ENCODE measurements at regions not wholly inside any gene's neighbourhood (a gene's known extent, or its start where the extent isn't known, plus 50 kb on each side); places are given as distances from the start of the nearest gene placed in this dataset.
A peak's percentile ranks its signal among the peaks of the same experiment; 100 is the strongest.

DNA sequence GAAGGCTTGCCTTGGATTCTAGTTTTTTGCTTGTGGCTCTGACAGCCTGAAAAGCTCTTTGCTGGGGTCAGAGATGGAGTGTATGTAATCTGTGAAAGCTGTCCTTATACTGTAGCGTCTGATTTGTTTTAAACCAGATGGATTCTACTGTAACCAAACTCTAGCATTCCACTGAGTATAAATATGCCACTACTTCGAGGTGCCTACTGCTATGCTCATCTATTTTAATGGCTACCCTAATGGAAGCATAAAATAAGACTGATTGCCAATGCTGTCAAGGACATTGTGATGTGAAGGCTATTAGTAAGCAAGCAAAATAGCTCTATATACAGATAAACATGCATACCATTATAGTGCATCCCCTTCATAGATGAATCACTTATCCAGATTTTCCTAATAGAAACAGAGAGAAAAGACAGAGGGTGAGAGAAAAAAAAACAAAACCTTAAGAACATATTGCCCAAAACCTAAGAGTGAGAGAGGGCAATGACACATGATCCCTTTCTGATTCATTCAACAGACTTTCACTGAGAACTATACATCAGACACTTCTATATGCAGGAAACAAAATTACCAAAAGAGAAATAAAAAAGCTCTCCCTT, 1025.8 kb upstream of the LCORL start:
- TF ChIP-seq, protein P1, sequence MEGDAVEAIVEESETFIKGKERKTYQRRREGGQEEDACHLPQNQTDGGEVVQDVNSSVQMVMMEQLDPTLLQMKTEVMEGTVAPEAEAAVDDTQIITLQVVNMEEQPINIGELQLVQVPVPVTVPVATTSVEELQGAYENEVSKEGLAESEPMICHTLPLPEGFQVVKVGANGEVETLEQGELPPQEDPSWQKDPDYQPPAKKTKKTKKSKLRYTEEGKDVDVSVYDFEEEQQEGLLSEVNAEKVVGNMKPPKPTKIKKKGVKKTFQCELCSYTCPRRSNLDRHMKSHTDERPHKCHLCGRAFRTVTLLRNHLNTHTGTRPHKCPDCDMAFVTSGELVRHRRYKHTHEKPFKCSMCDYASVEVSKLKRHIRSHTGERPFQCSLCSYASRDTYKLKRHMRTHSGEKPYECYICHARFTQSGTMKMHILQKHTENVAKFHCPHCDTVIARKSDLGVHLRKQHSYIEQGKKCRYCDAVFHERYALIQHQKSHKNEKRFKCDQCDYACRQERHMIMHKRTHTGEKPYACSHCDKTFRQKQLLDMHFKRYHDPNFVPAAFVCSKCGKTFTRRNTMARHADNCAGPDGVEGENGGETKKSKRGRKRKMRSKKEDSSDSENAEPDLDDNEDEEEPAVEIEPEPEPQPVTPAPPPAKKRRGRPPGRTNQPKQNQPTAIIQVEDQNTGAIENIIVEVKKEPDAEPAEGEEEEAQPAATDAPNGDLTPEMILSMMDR (conservative IDR thresholded peaks at IDR 0.05; ENCODE audit: control insufficient read depth, insufficient read depth, low read depth, low read length), result no peak
- DNase-seq (ENCODE audit: low read depth), result peak; percentile 20
- no peak overlapping the region for H3K4me3 ChIP-seq (ENCODE audit: control insufficient read depth, low read depth, low read length)

DNA sequence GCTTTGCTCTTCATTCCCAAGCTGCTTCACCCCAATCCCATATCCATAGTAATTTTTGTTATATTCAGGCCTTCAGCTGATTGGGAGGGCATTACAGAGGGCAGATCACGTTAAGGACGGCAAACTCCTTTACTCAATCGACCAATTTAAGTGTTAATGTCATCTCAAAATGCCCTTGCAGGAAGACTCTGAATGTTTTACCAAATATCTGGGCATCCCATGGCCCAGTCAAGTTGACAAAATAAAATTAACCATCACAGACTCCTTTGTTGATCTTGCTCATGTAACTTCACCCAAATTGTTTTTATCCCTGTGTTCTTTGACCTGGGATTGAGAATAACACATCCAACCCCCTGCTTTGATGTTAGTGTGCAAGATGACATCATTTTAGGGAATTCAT, 1018.3 kb upstream of the LCORL start:
- H3K4me3 ChIP-seq (ENCODE audit: control insufficient read depth, low read depth, low read length), result no peak overlapping the region
- TF ChIP-seq, protein P1 (conservative IDR thresholded peaks at IDR 0.05; ENCODE audit: control insufficient read depth, insufficient read depth, low read depth, low read length), result no peak
- DNase-seq (ENCODE audit: low read depth), result no peak

DNA sequence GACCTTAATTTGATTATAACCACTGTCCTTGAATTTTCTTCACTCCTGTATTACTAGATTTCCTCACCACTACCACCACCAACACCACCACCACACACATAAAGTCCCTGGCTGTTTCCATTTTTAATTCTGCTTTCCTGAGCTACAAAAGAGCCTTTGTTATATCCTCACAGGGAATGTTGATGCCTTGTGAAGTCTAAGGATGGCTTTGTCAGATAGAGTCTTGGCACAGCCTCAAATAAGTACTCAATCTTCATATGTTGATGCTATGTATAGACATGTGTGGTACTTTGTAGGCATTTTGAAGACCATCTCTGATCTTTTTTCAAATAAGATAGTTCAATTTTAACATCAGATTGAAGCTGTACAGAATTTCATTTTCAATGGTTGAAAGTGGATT, 1016.7 kb upstream of the LCORL start:
- no peak for DNase-seq (ENCODE audit: low read depth)
- H3K4me3 ChIP-seq (ENCODE audit: control insufficient read depth, low read depth, low read length), result no peak overlapping the region
- TF ChIP-seq, protein P1 (conservative IDR thresholded peaks at IDR 0.05; ENCODE audit: control insufficient read depth, insufficient read depth, low read depth, low read length), result no peak

DNA sequence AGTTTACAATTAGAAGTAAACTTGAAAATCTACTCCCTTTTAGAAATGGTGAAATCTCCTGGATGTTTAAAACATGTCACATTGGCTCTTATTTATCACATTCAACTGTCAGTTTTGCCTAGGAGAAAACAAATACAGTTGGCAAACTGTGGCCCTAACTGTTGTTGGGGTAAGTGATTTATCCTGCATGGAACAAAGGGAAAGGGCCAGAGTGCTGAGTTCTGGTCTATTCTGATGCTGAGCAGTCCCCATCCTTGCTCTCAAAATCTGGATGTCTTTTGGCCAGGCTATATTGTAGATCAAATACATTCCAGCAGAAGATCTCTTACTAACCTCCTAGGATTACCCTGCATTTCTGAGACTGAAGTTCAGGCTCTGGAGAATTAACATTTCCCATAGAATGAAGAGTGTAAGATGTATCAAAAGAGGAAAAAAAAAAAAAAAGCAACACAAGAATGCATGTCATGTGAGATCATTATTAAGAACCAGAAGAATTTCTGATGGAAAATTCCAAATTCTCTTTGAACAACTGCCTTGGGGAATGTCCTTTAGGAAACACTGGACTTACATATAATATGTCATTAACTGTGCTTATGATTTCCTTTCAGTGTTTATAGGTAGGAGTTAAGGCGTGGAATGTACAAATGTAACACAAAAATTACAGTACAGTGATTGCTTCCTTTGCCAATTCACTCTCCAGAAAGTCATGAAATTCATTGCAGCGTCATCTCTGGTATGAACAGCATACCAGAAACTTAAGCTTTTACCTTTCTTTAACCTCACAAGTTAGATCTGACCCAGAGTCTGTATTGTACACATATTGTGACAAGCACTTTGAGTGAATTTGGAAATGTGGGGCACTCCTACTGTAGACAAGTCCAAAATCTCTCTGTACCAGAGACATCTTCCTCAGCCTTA, 1012.5 kb upstream of the LCORL start:
- no peak for DNase-seq (ENCODE audit: low read depth)
- H3K4me3 ChIP-seq (ENCODE audit: control insufficient read depth, low read depth, low read length), result no peak overlapping the region
- TF ChIP-seq, protein P1 (conservative IDR thresholded peaks at IDR 0.05; ENCODE audit: control insufficient read depth, insufficient read depth, low read depth, low read length), result no peak

DNA sequence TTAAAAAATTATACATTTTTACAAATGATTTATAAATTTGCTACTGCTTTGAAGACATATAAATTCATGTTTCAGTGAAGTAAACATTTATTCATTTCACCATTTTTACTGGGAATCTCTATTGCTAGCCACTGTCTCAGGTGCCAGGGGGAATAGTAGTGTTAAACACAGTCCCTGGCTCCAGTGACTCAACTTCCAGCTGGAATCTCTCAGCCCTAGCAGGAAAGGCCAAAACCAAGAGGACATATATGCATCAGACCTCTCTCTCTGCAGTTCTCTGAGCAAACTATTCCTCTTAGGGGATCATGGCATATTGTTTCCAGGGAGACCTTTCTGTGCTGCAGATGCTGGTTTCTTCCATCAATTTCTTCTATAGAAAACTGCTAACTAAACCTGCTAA, 1009.0 kb upstream of the LCORL start:
- no peak overlapping the region for H3K4me3 ChIP-seq (ENCODE audit: control insufficient read depth, low read depth, low read length)
- TF ChIP-seq, protein P1 (conservative IDR thresholded peaks at IDR 0.05; ENCODE audit: control insufficient read depth, insufficient read depth, low read depth, low read length), result no peak
- DNase-seq (ENCODE audit: low read depth), result no peak

DNA sequence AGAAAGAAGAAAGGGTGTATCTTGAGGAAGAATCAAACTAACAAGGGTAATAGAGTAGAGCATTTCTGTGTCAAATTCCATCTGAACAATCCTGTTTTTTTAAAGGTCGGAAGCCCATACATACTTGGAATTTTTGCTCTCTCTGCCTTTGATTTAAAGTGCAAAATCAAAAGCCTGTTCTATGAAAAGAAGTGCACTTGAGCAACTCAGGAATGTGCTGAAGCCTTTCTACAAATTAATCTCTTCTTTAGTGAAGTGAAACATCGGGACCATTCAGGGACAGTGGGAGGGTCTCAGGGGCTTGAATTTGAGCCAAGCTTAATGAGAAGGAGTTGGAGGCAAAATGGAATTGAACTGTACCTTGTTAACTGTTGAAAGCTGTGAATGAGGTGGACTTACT, 1008.5 kb upstream of the LCORL start:
- no peak overlapping the region for H3K4me3 ChIP-seq (ENCODE audit: control insufficient read depth, low read depth, low read length)
- TF ChIP-seq, protein P1 (conservative IDR thresholded peaks at IDR 0.05; ENCODE audit: control insufficient read depth, insufficient read depth, low read depth, low read length), result no peak
- no peak for DNase-seq (ENCODE audit: low read depth)
